ENCODE measurements at regions not wholly inside any gene's neighbourhood (a gene's known extent, or its start where the extent isn't known, plus 50 kb on each side); places are given as distances from the start of the nearest gene placed in this dataset.

DNA sequence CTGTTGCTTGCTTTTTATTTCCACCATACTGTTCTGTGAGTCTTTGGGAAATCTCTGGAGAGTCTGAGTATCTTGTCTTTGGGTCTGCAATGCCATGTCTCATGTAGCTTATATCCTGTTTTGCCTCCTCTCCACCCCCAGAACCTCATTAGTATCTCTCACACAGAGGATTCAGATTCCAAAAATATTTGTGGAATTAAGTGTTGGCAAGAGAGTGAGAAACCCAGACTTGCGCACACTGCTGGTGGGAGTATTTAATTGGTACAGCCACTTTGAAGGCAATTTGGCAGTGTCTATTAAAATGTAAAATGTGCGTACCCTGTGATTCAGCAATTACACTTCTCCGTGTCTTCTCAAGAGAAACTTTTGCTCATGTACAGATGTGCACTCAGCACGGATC lies 68.6 kb downstream of the ZNF621 start:
- DNase-seq (ENCODE audit: low read depth in 2 of 3, low spot score in 2 of 3) = no peak

DNA sequence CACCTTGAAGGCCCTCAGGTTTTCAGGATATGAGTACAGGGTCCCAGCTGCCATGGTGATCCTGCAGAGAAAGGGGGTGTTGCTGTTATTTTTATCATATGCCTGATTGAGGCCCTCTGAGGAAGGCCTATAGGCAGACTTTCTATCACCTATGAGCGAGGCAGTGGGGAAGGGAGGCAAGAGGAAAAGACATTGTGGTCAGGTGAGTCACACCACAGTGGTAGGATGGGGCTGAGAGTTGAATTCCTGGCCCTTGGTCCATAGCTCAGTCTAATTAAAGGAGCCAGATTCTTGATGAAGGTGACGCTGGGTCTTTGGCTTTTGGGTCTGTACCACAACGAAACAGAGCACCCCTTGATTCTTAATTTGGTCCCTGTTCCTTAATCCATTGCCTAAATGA lies 72.7 kb downstream of the ZNF621 start:
- DNase-seq (ENCODE audit: low read depth in 2 of 3, low spot score in 2 of 3) = no peak

DNA sequence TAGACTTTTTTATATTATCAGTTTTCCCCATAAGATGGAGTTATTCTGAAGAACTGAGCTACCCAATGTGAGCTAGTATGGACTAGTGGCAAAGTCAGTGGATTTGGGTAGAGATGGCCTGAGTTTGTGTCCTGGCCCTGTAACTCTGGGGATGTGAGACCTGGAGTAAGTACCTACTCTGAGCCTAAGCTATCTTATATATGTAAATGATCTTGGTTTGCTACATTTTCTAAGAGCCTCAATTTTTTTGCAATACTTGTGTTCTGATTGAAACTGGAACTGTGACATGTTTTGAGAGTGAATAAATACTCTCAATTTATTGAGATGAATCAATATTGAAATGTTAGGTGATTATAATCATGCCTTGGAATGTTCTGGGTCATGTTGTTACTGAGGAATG lies 73.6 kb downstream of the ZNF621 start:
- no peak for DNase-seq (ENCODE audit: low read depth in 2 of 3, low spot score in 2 of 3)

DNA sequence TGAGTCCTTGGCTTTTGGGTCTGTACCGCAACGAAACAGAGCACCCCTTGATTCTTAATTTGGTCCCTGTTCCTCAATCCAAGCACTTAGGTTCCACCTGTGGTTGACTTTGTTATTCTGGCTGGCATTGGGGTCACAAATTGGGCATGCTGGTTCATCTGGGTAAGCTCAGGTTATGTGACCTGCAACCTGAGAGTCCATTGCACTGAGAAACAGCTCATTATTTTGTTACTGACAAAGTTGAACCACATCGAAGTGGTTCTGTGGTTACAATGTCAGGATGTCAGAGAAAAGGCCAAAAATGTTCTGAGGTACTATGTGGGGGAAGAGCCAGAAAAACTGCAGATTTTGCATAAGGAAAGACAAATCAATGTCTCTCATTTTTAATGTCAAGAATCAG lies 74.2 kb downstream of the ZNF621 start:
- DNase-seq (ENCODE audit: low read depth in 2 of 3, low spot score in 2 of 3) = no peak

DNA sequence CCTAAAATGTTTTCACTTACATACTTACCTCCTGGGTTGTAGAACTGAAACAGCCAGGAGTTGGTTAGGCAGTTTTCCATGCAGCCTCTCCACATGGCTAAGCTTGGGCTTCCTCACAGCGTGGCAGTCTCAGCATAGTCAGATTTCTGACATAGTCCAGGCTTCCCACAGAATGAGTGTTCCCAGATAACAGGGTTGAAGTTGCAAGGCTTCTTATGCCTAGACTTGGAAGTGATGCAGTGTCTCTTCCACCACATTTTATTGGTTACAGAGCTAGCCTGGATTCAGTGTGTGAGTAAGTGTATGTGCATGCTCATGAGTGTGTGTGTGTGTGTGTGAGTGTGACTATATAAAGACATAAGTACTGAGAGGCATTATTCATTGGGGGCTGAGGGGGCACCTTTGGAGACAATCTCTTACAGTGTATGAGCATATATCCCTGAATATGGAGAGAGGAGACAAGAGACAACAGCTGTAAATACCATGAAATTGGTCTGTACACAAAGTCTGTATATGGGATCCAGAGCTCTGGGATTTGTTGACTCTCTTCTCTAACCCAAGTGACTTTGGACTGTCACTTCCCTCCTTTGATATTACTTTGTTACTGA lies 78.1 kb downstream of the ZNF621 start:
- DNase-seq (ENCODE audit: low read depth in 2 of 3, low spot score in 2 of 3) = no peak

DNA sequence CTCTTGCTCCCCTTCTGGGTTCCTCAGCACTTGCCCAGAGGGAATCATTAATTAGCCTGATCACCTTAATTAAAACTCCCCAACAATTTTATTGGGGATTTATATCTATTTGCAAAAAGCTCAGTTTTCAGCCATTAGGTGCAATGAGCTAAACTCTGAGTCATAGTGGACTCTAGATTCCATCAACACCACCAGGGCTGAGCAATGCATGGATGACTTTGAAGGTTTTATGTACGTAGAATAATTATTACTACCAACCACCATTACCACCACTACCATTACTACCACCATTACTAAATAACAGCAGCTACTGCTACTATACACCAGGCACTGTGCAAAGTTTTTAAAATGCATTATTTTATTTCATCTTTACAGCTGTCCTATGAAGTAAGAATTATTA lies 81.2 kb downstream of the ZNF621 start:
- no peak for DNase-seq (ENCODE audit: low read depth in 2 of 3, low spot score in 2 of 3)

DNA sequence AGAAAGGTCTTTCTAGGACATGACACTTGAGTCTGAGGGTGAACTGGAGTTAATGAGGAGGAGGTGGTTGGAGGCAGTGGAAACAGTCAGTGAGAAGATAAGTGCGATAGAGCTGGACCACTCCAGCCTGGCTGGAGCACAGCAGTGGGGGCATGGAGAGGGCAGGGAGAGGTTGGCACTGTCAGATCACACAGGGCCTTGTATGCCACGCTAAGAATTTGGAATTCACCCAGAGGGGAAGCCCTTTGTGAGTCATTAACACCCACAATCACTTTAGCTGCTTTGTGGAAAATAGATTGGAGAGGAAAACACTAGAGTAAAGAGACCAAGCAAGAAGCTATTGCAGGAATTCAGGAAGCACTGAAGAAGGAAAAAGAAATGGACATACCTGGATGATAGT lies 83.3 kb downstream of the ZNF621 start:
- no peak for DNase-seq (ENCODE audit: low read depth in 2 of 3, low spot score in 2 of 3)

DNA sequence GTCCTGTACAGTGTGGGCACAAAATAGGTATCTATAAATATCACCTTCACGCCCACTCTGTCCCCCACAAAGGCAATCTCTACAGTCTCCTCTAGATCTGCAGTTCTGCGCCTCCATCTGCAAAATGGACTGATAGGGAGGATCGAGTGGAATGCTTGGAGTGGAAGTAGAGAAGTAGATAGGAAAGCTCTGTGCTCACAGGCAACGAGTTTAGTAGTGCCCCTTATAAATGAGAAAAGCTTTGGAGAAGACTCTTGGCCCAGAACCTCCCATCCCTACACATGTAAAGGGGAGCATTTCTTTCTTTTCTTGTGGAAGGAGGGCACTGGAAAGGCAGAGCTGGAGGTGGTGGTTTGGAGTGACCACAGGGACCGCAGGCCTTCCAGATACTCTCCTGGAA lies 88.5 kb downstream of the ZNF621 start:
- DNase-seq (ENCODE audit: low read depth in 2 of 3, low spot score in 2 of 3) = no peak

DNA sequence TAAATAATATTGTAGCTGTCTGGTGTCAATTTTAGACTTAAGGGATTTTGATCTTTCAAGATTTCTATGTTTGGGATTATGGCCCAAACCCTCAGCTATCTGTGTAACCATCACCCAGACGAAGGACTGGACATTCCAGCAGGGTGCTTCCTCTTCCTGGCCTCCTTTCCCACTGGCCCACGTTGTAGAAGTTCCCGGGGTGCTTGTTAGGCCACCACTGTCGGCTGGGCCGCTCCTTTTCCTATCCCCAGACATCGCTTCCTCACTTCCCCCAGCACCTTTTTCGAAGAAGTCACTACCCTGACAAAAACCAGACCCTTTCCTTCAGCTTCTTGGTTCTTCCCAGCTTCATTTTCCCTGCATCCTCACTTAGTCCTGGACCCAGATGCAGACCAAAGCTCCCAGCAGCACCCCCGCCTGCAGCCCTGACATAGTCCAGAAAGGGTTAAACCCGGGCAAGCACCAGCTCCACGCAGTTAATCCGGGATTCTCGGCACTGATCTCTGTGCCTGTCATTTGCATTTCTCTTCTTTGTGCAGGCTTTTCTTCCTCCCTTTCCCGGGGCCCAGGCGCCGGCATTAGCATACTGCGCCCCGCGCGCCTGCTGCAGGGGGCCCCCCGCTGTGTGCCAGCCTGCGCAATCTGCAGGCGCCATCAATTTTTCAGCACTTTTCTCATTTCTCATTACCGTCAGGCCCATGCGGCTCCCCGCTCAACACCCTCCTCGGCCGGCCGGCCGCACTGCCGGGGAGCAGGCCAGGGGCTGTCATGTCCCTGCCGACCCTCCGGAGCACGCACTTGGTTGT lies 90.6 kb downstream of the ZNF621 start:
- DNase-seq (ENCODE audit: low read depth in 2 of 3, low spot score in 2 of 3) = no peak

DNA sequence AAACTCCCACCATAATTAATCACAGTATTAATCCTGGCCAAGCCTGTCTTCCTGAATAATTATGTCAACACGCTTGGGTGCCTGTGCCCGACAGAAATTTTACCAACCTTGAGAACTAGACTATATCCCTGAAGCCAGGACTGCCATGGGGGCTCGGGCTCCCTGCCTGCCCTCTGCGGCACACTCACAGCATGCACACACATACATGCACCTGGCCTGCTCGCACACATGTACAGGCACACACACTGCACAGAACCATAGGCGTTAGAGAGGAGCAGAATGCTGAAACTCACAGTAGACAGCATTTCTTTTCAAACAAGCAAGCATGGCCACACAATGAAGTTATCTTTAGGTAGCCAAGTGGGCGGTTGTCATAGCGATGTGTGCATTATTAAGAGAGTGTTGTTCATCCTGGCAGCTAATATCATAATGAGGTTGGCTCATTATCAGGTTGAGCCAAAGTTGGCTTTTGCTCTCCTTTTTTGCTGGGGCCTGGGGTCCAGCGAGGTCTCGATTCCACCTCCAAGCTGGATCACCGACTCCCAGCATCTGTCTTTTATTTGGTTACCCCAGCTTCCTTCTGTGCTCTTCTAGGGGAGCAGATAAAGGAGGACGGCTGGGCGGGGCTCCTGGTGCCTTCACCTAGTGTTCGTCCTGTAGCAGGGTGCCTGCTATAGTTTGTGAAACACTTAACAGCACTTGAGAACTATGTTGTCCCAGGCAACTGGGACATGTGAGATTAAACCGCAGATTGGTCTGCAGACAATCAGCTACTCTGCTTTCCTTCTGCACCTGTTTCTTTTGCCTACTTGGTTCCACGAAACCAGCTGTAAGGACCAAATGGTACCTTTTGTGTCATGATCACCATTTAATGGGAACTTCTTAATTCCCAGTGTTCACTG lies 91.4 kb downstream of the ZNF621 start:
- no peak for DNase-seq (ENCODE audit: low read depth in 2 of 3, low spot score in 2 of 3)

DNA sequence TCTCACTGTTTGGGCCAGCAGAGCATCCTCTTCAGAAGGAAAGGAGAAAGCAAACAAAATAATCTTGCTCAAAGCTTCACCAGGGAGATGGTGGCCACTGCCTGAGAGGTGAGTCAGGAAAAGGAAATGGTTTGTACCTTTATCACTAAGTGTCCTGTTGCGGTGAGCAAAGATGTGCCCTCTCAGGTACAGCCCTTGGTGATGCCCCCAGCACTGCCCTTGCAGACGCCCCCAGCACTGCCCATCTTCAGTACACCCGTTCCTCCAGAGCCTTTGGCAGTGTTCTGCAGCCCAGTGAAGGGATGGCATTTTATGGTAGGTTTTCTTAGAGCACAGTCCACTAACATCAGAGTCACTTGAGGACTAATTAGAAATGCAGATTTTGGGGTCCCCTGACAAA lies 92.3 kb downstream of the ZNF621 start:
- DNase-seq (ENCODE audit: low read depth in 2 of 3, low spot score in 2 of 3) = no peak

DNA sequence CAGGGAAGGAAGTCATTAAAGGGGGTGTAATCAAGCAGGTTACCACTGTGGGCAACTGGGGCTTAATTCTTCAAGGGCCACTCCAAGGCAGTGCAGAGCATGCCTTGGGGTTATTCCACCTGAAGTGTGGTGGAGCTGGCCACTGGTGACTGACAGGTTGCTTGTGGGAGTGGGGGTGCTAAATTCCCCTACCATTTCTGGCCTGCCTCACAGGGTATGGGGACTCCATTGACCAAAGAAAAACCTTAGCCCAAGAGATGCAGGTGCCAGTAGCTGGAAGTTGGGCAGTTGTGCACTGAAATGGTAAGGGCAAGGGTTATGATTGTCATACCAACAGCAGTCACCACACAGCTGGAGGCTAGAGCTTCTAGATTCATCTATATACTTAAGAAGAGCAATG lies 93.4 kb downstream of the ZNF621 start:
- DNase-seq (ENCODE audit: low read depth in 2 of 3, low spot score in 2 of 3) = no peak

DNA sequence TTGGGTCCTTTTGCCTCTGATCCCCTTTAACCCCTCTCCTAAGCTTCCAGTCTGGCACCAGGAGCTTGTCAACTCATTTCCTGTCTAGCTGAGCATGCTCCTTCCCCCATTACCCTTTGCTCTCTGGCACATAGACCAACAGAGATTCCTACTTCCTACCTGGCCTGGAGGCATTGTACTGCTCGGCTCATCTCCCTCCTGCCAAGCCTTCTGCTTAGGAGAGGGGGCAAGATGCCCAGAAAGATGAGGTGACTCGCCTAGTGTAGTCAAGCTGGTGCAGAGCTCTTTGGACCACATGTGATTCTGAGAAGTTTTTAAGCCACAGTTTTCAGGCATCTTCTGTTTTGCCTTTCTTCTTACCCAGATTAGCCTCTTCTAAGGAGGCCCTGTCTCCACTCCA lies 95.4 kb downstream of the ZNF621 start:
- DNase-seq (ENCODE audit: low read depth in 2 of 3, low spot score in 2 of 3) = no peak

DNA sequence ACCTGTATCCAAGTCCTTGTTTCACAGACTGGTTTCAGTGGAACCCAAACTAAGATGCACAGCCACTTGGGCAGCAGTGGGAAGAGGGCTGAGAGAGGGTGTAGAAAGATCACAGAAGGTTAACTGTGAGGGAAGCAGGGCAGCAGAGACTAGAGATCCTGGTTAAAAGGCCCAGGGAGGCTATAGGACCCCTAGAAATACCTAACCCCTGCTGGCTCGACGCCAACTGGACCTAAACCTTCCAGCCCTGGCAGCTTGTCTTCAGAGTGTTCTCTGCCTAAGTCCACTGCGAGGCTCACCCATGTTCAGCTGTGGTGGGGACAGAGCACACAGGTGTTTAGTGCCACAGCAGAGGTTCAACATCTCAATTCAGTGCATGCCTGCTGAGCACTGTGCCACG lies 96.5 kb downstream of the ZNF621 start:
- no peak for DNase-seq (ENCODE audit: low read depth in 2 of 3, low spot score in 2 of 3)

DNA sequence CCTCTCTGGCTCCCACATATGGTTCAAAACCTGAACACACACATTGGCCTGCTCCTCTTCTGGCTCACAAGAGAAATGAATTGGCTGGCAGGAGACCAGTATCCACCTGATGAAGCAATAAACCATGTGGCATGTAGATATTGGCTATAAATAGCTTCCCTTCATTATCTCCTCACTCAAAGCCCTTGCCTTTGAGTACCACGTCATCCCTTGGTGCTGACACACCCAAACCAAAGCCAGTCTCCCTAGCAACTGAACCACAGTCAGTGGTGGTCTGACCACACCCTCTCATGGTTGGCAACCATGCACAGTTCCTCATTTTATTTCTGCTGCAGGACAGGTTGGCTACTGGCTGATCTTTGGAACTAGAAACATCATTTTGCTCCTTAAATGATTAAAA lies 98.8 kb downstream of the ZNF621 start:
- DNase-seq (ENCODE audit: low read depth in 2 of 3, low spot score in 2 of 3) = no peak

DNA sequence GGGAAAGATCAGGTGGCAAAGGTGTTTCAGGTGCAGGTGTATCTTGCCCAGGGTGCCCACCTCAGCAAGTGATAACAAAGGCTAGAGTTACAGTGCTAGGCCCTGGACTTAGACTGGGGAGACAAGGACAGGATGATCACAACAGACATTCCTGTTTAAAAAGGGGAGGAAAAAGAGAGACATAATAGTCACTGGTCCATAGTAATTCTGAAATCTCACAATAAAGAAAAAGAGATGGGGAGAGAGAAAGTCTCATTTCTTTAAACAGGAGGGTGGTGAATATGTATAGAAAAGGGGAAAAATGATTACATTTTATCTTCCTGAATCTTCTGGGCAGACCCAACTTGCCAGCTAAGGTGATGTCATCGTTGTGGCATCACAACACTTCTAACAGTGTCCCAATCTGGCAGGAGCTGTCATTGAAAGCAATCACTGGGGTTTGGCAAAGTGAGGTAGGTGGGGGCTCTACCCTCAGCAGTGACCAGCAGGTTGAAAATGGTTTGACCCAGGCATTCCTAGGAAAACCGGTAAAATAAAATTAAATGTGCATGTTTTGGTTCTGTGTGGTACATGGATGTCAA lies 99.5 kb downstream of the ZNF621 start:
- DNase-seq (ENCODE audit: low read depth in 2 of 3, low spot score in 2 of 3) = no peak

DNA sequence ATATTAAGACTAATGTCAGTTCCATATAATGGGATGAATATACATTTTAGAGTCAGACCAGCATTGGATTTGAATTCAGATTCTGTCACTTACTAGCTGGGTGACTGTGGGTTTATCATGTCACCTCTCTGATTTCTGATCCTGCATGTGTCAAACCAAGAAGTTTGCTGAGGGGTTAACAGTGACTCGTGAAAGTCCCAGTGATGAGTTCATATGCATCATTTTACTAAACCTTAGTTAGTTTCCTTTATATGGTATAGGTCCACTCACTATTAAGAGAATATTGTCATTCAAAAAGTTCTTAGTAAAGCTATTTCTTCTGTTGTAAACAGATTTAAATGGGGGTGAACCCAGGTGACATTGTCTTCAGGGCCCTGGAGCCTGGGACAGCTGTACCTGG lies 102.3 kb downstream of the ZNF621 start:
- no peak for DNase-seq (ENCODE audit: low read depth in 2 of 3, low spot score in 2 of 3)

DNA sequence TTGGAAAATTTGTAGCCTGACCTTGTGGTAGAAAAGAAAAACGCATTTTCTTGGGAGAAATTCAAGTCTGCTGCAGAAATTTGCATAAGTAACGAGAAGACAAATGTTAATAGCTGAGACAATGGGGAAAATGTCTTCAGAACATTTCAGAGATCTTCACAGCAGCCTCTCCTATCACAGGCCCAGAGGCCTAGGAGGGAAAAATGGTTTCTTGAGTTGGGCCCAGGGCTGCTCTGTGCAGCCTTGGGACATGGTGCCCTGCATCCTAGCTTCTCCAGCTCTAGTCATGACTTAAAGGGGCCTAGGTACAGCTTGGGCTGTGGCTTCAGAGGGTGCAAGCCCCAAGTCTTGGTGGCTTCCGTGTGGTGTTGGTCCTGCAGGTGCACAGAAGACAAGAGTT lies 104.2 kb downstream of the ZNF621 start:
- no peak for DNase-seq (ENCODE audit: low read depth in 2 of 3, low spot score in 2 of 3)

DNA sequence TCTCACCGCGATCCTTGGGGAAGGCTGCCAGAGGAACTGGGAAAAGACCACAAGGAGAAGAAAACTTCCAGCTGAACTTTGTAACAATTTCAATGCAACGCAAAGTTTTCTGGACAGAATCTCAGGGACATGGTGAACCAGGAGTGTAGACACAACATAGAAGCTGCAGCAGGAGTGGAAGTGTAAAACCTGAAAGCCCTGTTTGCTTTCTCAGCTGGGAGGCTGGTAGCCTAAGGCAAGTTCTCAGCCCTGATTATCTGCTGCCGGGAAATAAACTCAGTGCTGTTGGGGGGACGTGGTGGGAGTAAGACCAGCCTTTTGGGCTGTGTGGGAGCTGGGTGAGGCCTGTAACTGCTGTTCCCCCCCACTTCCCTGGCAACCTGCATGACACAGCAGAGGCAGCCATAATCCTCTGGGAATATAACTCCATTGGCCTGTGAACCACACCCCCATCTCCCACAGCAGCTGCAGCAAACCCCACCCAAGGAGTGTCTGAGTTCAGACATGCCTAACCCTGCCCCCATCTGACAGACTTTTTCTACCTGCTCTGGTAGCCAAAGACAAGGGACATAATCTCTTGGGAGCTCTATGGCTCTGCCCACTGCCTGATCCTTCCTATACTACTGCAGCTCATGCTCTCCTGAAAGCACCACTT lies 106.7 kb downstream of the ZNF621 start:
- DNase-seq (ENCODE audit: low read depth in 2 of 3, low spot score in 2 of 3) = no peak

DNA sequence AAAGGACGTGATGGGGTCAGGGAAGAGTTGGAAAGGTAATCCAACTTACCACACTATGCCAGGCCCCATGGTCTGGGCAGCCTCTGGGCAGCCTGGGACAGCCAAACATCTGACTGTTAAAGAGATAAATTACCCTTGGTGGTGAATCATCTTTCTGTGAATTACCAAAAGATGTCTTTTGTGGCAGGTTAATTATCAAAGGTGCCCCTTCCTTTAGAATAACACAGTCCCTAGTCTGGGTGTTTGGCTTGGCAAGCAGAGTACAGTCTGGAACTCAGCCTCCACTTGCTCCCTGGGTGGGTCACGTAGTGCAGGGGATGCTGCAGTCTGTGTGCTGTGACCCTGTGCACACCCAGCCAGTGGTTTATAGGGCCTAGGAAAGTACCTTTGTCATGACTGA lies 113.1 kb downstream of the ZNF621 start:
- DNase-seq (ENCODE audit: low read depth in 2 of 3, low spot score in 2 of 3) = no peak

DNA sequence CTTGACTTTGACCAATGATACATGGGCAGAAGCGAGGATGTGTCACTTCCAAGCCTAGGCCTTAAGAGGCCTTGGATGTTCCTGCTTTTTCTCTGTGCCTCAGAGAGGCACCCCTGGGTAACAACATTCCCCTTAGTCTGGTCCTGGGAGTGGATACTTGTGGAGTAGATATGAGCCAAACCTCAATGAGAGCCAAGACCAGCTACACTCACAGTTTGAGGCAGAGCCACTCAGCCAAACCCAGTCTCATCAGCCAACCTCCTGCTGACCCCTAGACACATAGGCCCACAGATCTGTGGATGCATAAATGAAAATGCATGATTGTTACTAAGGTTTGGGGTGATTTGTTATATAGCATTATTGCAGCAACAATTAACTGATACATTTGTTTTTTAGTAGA lies 114.2 kb downstream of the ZNF621 start:
- no peak for DNase-seq (ENCODE audit: low read depth in 2 of 3, low spot score in 2 of 3)

Measured in activated CD8-positive, alpha-beta memory T cell treated with anti-CD3 and anti-CD28 coated beads for 48 hours (primary cell).